OCI-LY1 (cell line): ENCODE measurements at regions not wholly inside any gene's neighbourhood (a gene's known extent, or its start where the extent isn't known, plus 50 kb on each side); places are given as distances from the start of the nearest gene placed in this dataset.

Source experiments
- H2AFZ ChIP-seq: fragments of 200-600 bp; sonication (generic), shearing (Covaris generic); 2 replicates; pipeline ENCODE4 v1.6.0; 2014; ENCODE audit warnings: antibody characterized with exemption, mild to moderate bottlenecking, low read length
- H3F3A ChIP-seq: fragments of 200-600 bp; sonication (generic), shearing (Covaris generic); 2 replicates; pipeline ENCODE4 v1.6.0; 2014; ENCODE audit warnings: mild to moderate bottlenecking, antibody characterized with exemption, low read length, moderate library complexity; ENCODE audit not compliant: insufficient read depth
- H3K27ac ChIP-seq: fragments of 200-600 bp; sonication (generic); 2 replicates; pipeline ENCODE4 v1.5.1; 2014; ENCODE audit warnings: low read length, mixed run types, mild to moderate bottlenecking, low read depth; ENCODE audit not compliant: poor library complexity, severe bottlenecking
- H3K27me3 ChIP-seq: fragments of 200-600 bp; sonication (generic); 2 replicates; pipeline ENCODE4 v1.6.0; 2014; ENCODE audit warnings: antibody characterized with exemption, mild to moderate bottlenecking, low read length, moderate library complexity; ENCODE audit not compliant: insufficient read depth
- H3K36me3 ChIP-seq: fragments of 200-600 bp; sonication (generic); 2 replicates; pipeline ENCODE4 v1.6.1; 2014; ENCODE audit warnings: mild to moderate bottlenecking, antibody characterized with exemption, low read length, moderate library complexity, mixed read lengths; ENCODE audit not compliant: insufficient read depth
- H3K4me1 ChIP-seq: fragments of 200-600 bp; sonication (generic); 2 replicates; pipeline ENCODE4 v1.5.1; 2014; ENCODE audit warnings: mild to moderate bottlenecking, low read length, moderate library complexity; ENCODE audit not compliant: insufficient read depth, severe bottlenecking
- H3K4me2 ChIP-seq: fragments of 200-600 bp; sonication (generic), shearing (Covaris generic); 2 replicates; pipeline ENCODE4 v1.6.1; 2014; ENCODE audit warnings: low read length
- H3K4me3 ChIP-seq: fragments of 200-600 bp; sonication (generic); 2 replicates; pipeline ENCODE4 v1.5.1; 2014; ENCODE audit warnings: low read length, low read depth, mild to moderate bottlenecking, mixed read lengths; ENCODE audit not compliant: poor library complexity, severe bottlenecking
- H3K79me2 ChIP-seq: fragments of 200-600 bp; shearing (Covaris generic); 2 replicates; pipeline ENCODE4 v1.6.1; 2016; ENCODE audit warnings: mixed run types, low read length, mixed read lengths; ENCODE audit not compliant: insufficient read depth
- H3K9ac ChIP-seq: fragments of 200-600 bp; sonication (generic), shearing (Covaris generic); 2 replicates; pipeline ENCODE4 v1.6.1; 2014; ENCODE audit warnings: mild to moderate bottlenecking, low read length, mixed read lengths
- H3K9me2 ChIP-seq: fragments of 200-600 bp; sonication (generic), shearing (Covaris generic); 2 replicates; pipeline ENCODE4 v1.6.1; 2014; ENCODE audit warnings: low read depth, mild to moderate bottlenecking, low read length, mixed read lengths
- H3K9me3 ChIP-seq: fragments of 200-600 bp; shearing (Covaris generic); 2 replicates; pipeline ENCODE4 v1.6.1; 2014; ENCODE audit warnings: low read length, mixed read lengths
- H4K20me1 ChIP-seq: fragments of 200-600 bp; sonication (generic), shearing (Covaris generic); 2 replicates; pipeline ENCODE4 v1.6.0; 2016; ENCODE audit warnings: mild to moderate bottlenecking, low read length; ENCODE audit not compliant: insufficient read depth
- CTCF ChIP-seq: fragments of 200-600 bp; sonication (generic), shearing (Covaris generic); IDR thresholded peaks from 2 replicates; pipeline ENCODE4 v1.5.1; 2017; ENCODE audit warnings: mild to moderate bottlenecking, antibody characterized with exemption, low read length, moderate library complexity, mixed read lengths
- EZH2 ChIP-seq: fragments of 200-600 bp; sonication (generic), shearing (Covaris generic); IDR thresholded peaks from 2 replicates; pipeline ENCODE4 v1.8.0; 2017; ENCODE audit warnings: borderline replicate concordance, mixed run types, mild to moderate bottlenecking, antibody characterized with exemption, low read length, moderate library complexity, mixed read lengths

- H3K4me3 ChIP-seq: no peak overlapping the region
- no peak overlapping the region for H3K9ac ChIP-seq
- H3K36me3 ChIP-seq: no peaks in the 10 kb centered on the region
- no peaks in the 10 kb centered on the region for H4K20me1 ChIP-seq
- H3K9me3 ChIP-seq: no peaks in the 10 kb centered on the region
- no peaks in the 10 kb centered on the region for H3F3A ChIP-seq
- H3K4me2 ChIP-seq: no peak overlapping the region
- no peak overlapping the region for H3K27ac ChIP-seq
- H2AFZ ChIP-seq: no peak overlapping the region
- H3K27me3 ChIP-seq: no peaks in the 10 kb centered on the region
- H3K4me1 ChIP-seq: no peaks in the 10 kb centered on the region
- no peaks in the 10 kb centered on the region for H3K9me2 ChIP-seq
- no peaks in the 10 kb centered on the region for H3K79me2 ChIP-seq
- TF ChIP-seq CTCF (no peak), EZH2 (no peak)
Measured at GRCh38 chr6:50990750-50991446, 172.2 kb downstream of the TFAP2B start.

- Histone ChIP-seq H3K27ac (no peak overlapping the region), H3K4me1 (no peaks in the 10 kb centered on the region), H3K27me3 (no peaks in the 10 kb centered on the region), H3K9ac (no peak overlapping the region), H3K79me2 (no peaks in the 10 kb centered on the region), H4K20me1 (no peaks in the 10 kb centered on the region), H3K9me2 (no peaks in the 10 kb centered on the region), H3K36me3 (no peaks in the 10 kb centered on the region), H3F3A (no peaks in the 10 kb centered on the region), H3K4me2 (no peak overlapping the region), H2AFZ (no peak overlapping the region), H3K4me3 (no peak overlapping the region), H3K9me3 (no peaks in the 10 kb centered on the region)
- TF ChIP-seq CTCF: no peak
- TF ChIP-seq EZH2: no peak
Measured at GRCh38 chr6:50992232-50992631, 173.6 kb downstream of the TFAP2B start.

GRCh38 chr6:50992704-50993625 lies 174.3 kb downstream of the TFAP2B start:
- H3K9me3 ChIP-seq: no peaks in the 10 kb centered on the region
- no peaks in the 10 kb centered on the region for H3K27me3 ChIP-seq
- no peaks in the 10 kb centered on the region for H4K20me1 ChIP-seq
- H3K4me1 ChIP-seq: no peaks in the 10 kb centered on the region
- H3K79me2 ChIP-seq: no peaks in the 10 kb centered on the region
- no peaks in the 10 kb centered on the region for H3K9me2 ChIP-seq
- H3K27ac ChIP-seq: no peak overlapping the region
- no peak overlapping the region for H3K4me2 ChIP-seq
- no peaks in the 10 kb centered on the region for H3K36me3 ChIP-seq
- H3K4me3 ChIP-seq: no peak overlapping the region
- no peak overlapping the region for H3K9ac ChIP-seq
- H3F3A ChIP-seq: no peaks in the 10 kb centered on the region
- TF ChIP-seq CTCF (no peak), EZH2 (no peak)
- H2AFZ ChIP-seq: no peak overlapping the region
